Neural crest cell (in vitro differentiated cells): ENCODE measurements at regions not wholly inside any gene's neighbourhood (a gene's known extent, or its start where the extent isn't known, plus 50 kb on each side); places are given as distances from the start of the nearest gene placed in this dataset.
A peak's percentile ranks its signal among the peaks of the same experiment; 100 is the strongest.

Source experiments
- DNase-seq: peaks from one replicate; pipeline ENCODE4 v3.0.0; 2021; ENCODE audit warnings: low read depth, mixed read lengths, low spot score
- H3K27ac Mint-ChIP-seq: one replicate; pipeline ENCODE4 v1.8.0; 2021; ENCODE audit warnings: mild to moderate bottlenecking, mixed read lengths; ENCODE audit not compliant: unreplicated experiment
- H3K27me3 Mint-ChIP-seq: 2 replicates; pipeline ENCODE4 v1.8.0; 2021; ENCODE audit warnings: low read depth, mild to moderate bottlenecking, mixed read lengths
- H3K36me3 Mint-ChIP-seq: 2 replicates; pipeline ENCODE4 v1.8.0; 2021; ENCODE audit warnings: low read depth, mild to moderate bottlenecking, mixed read lengths
- H3K4me1 Mint-ChIP-seq: 2 replicates; pipeline ENCODE4 v1.8.0; 2021; ENCODE audit warnings: mixed read lengths
- H3K4me3 Mint-ChIP-seq: one replicate; pipeline ENCODE4 v1.8.0; 2021; ENCODE audit warnings: mild to moderate bottlenecking, mixed read lengths
- H3K9me3 Mint-ChIP-seq: 2 replicates; pipeline ENCODE4 v1.8.0; 2021; ENCODE audit warnings: mixed read lengths
- TF ChIP-seq, protein P1 (sequence below): fragments of 200-600 bp; sonication (generic); conservative IDR thresholded peaks from 2 replicates; pipeline ENCODE4 v1.5.0; 2021; ENCODE audit warnings: antibody characterized with exemption, mild to moderate bottlenecking

DNA sequence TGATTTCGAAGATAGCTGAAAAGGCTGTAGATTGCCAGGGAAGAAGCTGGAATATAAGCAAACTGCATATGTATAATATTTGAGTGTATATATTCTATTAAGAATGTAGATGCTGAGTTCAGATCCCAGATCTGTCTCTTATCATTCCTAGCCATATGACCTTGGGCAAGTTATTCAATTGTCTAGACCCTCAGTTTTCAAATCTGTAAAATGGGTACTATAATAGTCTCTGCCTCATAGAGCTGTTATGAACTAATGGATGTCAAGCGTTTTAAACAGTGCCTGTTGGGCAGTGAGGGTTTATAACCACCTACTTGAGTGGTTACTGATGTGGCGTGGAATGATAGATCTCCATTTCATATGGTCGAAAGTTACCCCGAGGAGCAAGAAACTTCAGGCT, 130.4 kb downstream of the GAS1 start:
- Mint-ChIP-seq H3K27ac (no peak overlapping the region), H3K4me3 (no peak overlapping the region), H3K27me3 (no peaks in the 10 kb centered on the region), H3K4me1 (peaks cover 8% of the 10 kb centered on the region), H3K9me3 (peaks cover 4% of the 10 kb centered on the region), H3K36me3 (peaks cover 2% of the 10 kb centered on the region)
- no peak for DNase-seq
- TF ChIP-seq, protein P1, sequence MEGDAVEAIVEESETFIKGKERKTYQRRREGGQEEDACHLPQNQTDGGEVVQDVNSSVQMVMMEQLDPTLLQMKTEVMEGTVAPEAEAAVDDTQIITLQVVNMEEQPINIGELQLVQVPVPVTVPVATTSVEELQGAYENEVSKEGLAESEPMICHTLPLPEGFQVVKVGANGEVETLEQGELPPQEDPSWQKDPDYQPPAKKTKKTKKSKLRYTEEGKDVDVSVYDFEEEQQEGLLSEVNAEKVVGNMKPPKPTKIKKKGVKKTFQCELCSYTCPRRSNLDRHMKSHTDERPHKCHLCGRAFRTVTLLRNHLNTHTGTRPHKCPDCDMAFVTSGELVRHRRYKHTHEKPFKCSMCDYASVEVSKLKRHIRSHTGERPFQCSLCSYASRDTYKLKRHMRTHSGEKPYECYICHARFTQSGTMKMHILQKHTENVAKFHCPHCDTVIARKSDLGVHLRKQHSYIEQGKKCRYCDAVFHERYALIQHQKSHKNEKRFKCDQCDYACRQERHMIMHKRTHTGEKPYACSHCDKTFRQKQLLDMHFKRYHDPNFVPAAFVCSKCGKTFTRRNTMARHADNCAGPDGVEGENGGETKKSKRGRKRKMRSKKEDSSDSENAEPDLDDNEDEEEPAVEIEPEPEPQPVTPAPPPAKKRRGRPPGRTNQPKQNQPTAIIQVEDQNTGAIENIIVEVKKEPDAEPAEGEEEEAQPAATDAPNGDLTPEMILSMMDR, result no peak

DNA sequence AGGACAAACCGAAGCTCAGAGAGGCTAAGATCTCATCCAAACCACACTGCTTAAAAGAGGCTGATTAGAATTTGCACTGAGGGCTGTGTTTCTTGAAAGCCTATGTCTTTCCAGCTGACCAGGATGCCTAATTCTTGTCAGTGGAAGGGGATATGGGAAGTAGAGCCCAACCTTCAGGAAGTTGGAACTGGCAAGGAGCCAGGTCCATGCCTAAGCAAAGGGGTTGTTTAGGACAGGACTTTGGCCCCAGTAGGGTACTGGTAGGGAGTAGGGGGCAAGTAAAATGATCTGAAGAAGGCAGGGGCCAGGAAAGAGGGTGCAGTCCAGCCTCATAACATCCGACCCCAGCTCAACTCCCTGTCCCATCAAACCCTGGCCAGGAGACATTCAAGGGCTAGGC, 130.9 kb downstream of the GAS1 start:
- Mint-ChIP-seq H3K9me3 (peaks cover 4% of the 10 kb centered on the region), H3K4me1 (peaks cover 8% of the 10 kb centered on the region), H3K36me3 (peaks cover 2% of the 10 kb centered on the region), H3K4me3 (no peak overlapping the region), H3K27me3 (no peaks in the 10 kb centered on the region), H3K27ac (no peak overlapping the region)
- TF ChIP-seq, protein P1, result no peak
- no peak for DNase-seq

DNA sequence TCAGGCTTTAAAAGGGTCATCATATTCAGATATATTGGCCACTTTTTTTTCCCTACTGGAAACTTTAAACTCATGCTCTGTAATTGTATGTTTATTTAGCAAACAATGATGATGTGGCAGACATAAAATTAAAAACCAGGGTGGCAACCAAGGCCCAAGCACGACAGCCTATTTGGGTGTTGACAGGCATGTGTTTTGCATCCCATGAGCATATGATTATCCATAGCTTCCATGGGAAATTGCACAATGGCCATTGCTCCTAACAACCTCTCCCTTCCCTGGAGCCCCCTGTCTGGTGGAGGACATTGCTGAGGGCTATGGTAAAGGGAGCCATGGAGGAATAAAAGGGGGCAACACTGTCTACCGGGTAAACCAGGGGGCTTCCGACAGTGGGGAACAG, 134.7 kb downstream of the GAS1 start:
- Mint-ChIP-seq H3K4me1 (peaks cover 13% of the 10 kb centered on the region), H3K27me3 (no peaks in the 10 kb centered on the region), H3K27ac (no peak overlapping the region), H3K9me3 (no peaks in the 10 kb centered on the region), H3K4me3 (no peak overlapping the region), H3K36me3 (peaks cover 2% of the 10 kb centered on the region)
- TF ChIP-seq, protein P1, result no peak
- no peak for DNase-seq

DNA sequence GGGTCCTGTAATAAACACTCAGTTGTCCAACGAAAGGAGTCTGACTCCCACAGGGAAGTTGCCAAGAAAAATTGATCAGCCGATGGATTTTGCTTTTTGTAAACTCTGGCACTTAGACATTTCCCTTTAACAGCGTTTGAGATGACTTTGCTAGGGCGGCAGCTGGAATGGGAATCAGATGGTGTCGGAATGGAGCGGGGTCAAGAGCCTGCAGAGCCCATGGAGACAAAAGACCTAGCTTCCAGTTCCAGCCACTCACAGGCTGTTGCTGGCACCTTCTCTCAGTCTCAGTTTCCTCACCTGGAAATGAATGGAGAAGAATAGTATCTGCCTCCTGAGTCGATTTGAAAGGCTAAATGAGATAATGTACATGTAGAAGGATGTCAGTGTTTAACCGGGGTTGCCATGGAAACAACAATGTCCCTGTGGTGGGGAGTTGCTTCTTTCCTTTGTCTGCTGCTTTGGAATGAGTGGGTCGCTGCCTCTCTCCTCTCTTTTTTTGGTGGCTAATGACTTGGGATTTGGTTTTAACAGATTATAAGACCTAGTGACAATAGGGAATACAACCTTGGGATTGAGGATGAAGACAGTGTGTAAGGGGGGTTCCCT, 137.4 kb downstream of the GAS1 start:
- no peaks in the 10 kb centered on the region for H3K36me3 Mint-ChIP-seq
- H3K4me1 Mint-ChIP-seq, result peaks cover 13% of the 10 kb centered on the region
- no peak overlapping the region for H3K4me3 Mint-ChIP-seq
- no peaks in the 10 kb centered on the region for H3K27me3 Mint-ChIP-seq
- no peak for DNase-seq
- H3K27ac Mint-ChIP-seq, result peak overlapping the region; percentile 79
- TF ChIP-seq, protein P1, result no peak
- no peaks in the 10 kb centered on the region for H3K9me3 Mint-ChIP-seq

DNA sequence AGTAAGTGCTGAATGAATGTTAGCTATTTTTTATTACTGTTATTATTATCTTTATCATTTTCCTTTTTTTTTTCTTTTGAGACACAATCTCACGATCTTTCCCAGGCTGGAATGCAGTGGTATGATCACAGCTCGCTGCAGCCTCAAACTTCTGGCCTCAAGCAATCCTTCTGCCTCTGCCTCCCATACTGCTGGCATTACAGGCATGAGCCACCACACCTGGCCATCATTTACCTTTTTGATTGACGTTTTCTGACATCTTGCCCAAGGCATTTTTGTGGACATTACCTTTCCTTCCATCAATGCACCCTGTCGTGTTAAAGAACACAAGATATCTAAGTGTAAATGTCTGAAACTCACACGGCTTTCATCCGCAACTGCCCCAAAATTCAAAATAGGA, 138.2 kb downstream of the GAS1 start:
- Mint-ChIP-seq H3K4me3 (no peak overlapping the region), H3K27me3 (no peaks in the 10 kb centered on the region), H3K4me1 (peaks cover 19% of the 10 kb centered on the region), H3K36me3 (no peaks in the 10 kb centered on the region), H3K9me3 (no peaks in the 10 kb centered on the region), H3K27ac (no peak overlapping the region)
- DNase-seq, result no peak
- TF ChIP-seq, protein P1, result no peak
